Iris pigment epithelial cell (primary cell): ENCODE measurements at regions not wholly inside any gene's neighbourhood (a gene's known extent, or its start where the extent isn't known, plus 50 kb on each side); places are given as distances from the start of the nearest gene placed in this dataset.
"Not testable (repeated sequence)": the region's sequence is repeated elsewhere in the genome, so short reads cannot be mapped to it uniquely, and the experiment has no call there.

ENCODE experiments used
- DNase-seq: peaks from one replicate; pipeline ENCODE4 v3.0.0-alpha.2; 2011; ENCODE audit warnings: low read depth

DNA sequence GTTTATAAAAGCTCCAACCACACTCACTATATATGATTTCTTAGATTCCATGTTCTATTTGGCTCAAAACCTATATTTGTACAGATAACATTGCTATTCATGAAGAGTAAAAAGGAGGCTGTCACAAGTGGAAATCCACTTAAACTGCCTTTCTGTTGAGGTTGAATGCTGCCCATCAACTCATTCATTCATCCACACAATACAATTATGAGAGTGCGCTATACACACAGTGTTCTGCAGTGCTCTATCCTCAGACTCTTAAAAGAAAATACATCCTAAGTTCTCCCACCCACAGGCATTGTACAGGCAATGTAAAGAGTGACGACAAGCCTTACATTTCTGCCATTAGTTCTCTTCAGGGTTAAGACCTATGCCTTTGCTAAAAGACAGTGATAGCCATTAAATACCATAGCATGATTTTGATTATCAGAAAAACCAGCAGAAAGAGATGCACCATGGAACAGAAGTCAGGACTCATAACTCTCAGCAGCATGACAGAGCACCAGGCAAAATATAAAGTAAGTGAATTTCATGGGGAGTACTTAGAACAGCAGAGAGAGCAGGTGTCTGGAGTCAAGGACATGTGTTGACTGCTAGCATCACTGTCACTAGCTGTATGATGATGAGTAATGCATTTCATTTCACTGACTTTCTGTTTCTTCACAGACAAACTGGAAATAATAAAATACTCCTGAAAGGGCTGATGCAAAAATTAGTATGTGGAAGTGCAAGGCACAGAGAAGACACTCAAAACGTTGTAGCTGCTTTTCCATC is 218.0 kb downstream of the RBM26 start:
- DNase-seq, result no peak

- no peak for DNase-seq
These were observed 220.5 kb downstream of the RBM26 start for GRCh38 chr13:79185580-79185979.

GRCh38 chr13:79183231-79183630 is 222.8 kb downstream of the RBM26 start:
- DNase-seq, result no peak

GRCh38 chr13:79173691-79174090 is 232.4 kb downstream of the RBM26 start:
- not testable (repeated sequence) for DNase-seq

DNA sequence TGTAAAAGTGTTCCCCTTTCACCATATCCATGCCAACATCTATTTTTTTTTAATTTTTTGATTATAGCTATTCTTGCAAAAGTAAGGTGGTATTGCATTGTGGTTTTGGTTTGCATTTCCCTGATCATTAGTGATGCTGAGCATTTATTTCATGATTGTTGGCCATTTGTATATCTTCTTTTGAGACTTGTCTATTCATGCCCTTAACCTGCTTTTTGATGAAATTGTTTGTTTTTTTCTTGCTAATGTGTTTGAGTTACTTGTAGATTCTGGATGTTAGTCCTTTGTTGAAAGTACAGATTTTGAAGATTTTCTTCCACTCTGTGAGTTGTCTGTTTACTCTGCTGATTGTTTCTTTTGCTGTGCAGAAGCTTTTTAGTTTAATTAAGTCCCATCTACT is 233.1 kb downstream of the RBM26 start:
- DNase-seq, result not testable (repeated sequence)

DNA sequence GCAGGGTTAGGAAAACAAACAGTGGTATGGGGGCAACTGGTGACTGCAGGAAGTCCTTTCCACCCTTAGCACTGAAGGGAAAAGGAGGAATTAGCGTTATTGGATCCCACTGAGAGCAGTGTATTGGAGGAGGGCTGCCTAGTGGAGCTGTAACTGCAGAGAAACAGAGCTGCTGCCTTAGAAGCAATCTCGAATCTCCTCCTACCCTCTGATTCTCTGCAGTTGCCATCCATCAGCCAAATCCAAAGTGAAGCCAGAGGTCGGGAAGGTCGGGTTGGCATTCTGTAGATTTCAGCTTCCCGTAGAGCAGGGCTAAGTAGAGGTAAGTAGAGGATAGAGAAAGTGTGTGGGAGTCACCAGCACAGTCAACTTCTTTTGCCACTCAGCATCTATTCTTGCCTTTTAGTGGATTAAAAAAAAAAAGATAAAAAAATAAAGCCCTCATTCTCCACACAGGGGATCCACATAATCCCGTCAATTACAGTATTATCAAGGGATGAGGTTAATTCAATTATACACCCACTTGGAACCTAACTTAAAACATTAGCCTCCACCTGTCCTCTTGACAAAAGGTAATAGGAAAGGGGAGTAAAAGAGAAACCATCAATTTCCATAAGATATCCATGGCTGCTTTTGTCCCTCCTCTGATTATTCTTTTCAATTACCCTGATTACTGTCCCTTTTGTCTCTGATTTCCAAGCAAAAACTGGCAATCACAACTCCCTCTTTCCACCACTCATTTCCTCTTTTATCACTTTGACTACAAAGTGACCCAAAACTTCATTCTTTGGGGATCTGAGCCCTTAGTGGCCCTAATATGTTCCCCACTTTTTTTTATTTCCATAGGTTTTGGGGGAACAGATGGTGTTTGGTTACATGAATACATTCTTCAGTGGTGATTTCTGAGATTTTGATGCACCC is 234.7 kb downstream of the RBM26 start:
- DNase-seq, result no peak

DNA sequence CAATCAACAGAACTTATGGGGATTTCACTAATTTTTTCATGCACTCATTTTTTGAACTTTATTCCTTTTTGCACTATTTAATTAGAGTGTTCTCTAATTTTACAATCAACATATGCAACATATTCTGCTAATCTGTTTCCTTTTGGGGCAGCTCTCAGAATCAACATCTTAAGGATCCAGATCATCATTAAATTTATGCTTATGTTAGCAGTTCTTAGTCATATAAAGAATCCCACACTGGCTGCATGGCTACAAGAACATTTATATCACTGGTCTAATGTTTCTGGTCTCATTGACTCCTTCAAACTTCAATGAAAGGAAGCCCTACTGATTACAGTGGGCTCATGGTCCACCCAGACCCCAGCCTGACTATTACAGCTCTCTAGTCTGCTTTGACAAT is 245.2 kb downstream of the RBM26 start:
- DNase-seq, result no peak

DNA sequence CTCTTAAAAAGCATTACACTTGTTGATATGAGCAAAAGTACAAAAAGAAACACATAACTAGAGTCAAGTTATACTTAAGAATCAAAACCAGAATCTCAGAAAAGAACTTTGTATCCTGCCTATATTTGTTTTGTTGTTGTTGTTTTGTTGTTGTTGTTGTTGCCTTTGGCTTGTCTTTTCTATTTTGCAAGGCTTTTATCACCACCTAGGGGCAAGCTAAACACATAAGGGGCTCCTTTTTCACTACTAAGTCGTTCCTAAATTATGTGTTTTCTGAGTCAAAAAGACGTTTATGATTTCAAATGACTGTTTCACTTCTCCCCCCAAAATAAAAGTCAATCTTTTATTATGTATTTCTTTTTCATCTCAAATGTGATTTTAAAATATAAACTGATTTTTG is 250.2 kb downstream of the RBM26 start:
- DNase-seq, result no peak

- no peak for DNase-seq
These were observed 256.8 kb downstream of the RBM26 start for GRCh38 chr13:79149210-79149609.

- DNase-seq, result no peak
These were observed 265.0 kb downstream of the RBM26 start for GRCh38 chr13:79141082-79141481.

DNA sequence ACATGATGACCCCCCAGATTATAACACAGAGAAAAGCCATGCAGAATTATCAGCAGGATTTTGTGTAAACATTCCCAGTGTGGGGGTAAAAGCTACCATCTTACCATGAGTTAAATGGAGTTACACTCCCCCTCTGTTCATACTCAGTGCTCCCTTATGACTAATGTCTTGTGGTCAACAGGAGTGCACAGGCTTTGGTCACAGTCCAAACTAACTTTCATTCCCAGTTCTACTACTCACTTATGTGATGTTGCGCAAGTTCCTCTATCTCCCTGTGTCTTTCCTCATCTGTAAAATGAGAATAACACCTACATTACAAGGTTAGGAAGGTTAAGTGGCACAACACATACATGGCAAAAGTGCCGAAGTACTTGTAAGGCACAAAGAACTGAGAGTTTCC is 277.9 kb downstream of the RBM26 start:
- DNase-seq, result peak; percentile 75

DNA sequence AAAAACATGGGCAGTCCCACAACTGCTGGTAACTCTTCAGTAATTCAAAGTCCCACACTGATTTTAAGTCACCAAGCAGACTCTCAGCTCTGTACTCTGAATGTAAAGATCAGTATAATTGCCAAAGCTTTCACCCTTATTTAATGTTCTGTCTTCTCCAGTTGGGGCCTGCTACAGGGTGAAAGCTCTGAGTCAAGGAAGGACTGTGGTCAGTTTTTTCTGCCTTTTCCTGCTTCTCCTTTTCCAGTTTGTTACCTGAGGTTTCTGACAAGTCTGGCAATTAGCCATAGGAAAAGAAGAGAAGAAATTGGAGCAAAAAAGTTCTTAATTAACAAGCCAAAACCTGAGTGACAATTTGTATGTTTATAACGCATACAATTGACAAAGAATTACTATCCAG is 279.3 kb downstream of the RBM26 start:
- no peak for DNase-seq

GRCh38 chr13:79124183-79124582 is 281.9 kb downstream of the RBM26 start:
- no peak for DNase-seq

DNA sequence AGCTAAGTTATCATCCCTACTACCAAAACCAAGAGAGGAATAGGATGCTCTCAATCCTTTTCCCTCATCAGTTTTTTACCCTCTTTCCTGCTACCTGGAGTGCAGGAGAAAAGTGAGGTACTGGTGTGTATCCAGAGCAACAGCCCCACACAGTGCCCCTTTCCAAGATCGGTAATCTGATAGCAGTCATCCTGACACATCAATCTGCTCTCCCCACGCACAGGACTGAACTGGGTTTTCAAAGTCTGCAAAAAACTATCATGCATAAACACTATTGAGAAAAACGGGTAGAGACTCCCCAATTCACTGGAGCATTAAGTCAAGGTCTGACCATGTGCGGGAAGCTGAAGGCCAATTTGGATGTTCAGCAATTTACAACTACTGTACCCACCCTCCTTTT is 284.8 kb downstream of the RBM26 start:
- DNase-seq, result no peak

DNA sequence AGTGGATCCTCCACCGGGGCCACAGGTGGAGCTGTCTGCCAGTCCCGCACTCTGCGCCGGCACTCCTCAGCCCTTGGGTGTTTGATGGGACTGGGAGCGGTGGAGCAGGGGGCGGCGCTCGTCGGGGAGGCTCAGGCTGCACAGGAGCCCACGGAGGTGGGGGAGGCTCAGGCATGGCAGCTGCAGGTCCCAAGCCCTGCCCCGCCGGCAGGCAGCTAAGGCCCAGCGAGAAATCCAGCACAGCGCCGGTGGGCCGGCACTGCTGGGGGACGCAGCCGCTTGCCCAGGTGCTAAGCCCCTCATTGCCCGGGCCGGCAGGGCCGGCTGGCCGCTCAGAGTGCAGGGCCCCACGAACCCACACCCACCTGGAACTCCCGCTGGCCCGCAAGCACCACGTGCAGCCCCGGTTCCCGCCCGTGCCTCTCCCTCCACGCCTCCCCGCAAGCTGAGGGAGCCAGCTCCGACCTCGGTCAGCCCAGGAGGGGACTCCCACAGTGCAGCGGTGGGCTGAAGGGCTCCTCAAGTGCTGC is 286.4 kb downstream of the RBM26 start:
- DNase-seq, result no peak

DNA sequence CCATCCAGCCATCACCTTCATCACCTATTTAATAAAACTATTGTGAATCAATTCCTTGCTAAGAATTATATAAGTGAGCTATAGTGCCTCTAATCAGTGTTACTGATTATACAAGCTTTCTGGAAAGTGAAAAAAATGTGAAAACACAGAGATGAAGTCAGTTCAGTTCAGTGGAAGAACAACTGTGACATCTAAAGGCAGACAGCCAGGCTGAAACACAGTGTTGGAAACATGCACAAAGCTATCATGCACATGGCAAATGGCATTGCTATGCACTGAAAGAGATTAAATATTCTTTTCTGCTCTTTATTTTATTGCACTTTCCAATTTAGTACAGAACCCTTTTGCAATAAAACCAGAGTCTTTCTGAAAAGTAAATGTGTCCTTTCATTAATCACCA is 294.0 kb downstream of the RBM26 start:
- DNase-seq, result no peak

- DNase-seq, result no peak
These were observed 297.0 kb downstream of the RBM26 start for GRCh38 chr13:79108914-79109643.

DNA sequence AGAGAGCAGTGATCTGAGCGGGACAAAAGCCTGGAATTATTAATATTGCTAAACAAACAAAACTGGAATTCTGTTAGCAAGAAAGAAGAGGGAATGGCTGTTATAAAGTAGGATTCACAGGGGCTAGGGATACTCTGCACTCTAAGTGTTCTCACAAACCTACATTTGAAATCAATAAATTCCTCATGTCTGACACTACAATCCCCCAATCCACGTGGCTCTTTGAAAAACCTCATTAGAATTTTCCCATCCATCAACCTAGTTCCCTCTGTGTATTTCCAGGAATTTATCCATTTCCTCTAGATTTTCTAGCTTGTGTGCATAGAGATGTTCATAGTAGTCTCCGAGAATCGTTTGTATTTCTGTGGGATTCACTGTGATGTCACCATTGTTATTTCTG is 307.5 kb downstream of the RBM26 start:
- DNase-seq, result no peak

GRCh38 chr13:79097201-79097600 is 308.9 kb downstream of the RBM26 start:
- no peak for DNase-seq

- no peak for DNase-seq
These were observed 310.0 kb downstream of the RBM26 start for GRCh38 chr13:79096099-79096498.

DNA sequence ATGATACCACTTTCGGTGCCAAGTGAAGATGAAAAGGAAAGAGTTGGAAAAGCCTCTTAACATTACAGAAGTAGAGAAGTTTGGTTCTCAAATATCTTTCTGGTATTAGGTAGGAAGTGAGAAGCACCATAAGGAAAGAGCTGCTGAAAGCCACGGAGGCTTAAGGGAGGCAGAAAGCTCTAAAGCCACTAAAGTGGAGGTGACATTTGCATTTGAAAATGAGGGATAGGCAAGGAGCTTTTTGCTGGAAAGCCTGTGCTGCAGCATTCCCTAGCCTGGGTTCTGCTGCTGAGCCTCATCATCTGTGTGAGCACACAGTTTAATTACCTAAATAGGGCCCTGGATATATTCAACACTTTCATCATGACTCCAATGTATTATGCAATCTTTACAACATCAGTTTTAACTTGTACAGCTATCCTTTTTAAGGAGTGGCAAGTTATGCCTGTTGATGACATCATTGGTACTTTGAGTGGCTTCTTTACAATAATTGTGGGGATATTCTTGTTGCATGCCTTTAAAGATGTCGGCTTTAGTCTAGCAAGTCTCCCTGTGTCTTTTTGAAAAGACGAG is 315.4 kb downstream of the RBM26 start:
- no peak for DNase-seq
